ENCODE measurements at regions not wholly inside any gene's neighbourhood (a gene's known extent, or its start where the extent isn't known, plus 50 kb on each side); places are given as distances from the start of the nearest gene placed in this dataset.
"Not testable (repeated sequence)": the region's sequence is repeated elsewhere in the genome, so short reads cannot be mapped to it uniquely, and the experiment has no call there.

DNA sequence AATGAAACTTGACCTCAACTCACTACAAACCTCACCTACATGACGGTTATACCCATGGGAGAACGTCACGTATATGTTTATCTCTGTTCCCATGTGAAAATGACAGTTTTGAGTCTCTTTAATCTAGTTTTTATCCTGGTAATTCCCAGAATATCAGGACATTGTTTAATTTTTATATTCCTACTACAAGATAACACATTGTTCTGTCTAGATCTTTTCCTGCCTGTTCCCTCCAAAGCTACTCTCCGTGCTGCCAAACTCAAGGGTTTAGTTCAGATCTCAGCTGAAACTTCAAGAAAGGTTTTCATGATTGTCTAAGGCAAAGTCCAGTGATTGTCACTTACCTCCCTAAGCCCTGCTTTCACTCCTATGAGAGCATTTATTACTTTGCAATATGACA is 1159.4 kb upstream of the SEMA6A start:
- intact Hi-C loops (cut with micrococcal nuclease) = no loop called here
- TF ChIP-seq, protein P1, sequence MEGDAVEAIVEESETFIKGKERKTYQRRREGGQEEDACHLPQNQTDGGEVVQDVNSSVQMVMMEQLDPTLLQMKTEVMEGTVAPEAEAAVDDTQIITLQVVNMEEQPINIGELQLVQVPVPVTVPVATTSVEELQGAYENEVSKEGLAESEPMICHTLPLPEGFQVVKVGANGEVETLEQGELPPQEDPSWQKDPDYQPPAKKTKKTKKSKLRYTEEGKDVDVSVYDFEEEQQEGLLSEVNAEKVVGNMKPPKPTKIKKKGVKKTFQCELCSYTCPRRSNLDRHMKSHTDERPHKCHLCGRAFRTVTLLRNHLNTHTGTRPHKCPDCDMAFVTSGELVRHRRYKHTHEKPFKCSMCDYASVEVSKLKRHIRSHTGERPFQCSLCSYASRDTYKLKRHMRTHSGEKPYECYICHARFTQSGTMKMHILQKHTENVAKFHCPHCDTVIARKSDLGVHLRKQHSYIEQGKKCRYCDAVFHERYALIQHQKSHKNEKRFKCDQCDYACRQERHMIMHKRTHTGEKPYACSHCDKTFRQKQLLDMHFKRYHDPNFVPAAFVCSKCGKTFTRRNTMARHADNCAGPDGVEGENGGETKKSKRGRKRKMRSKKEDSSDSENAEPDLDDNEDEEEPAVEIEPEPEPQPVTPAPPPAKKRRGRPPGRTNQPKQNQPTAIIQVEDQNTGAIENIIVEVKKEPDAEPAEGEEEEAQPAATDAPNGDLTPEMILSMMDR (IDR thresholded peaks at IDR 0.05; ENCODE audit: unreplicated experiment) = no peak
- Mint-ChIP-seq H3K27me3 (ENCODE audit: insufficient read depth, unreplicated experiment) (no peaks in the 10 kb centered on the region), H3K36me3 (ENCODE audit: insufficient read depth, unreplicated experiment) (no peaks in the 10 kb centered on the region), H3K4me3 (ENCODE audit: unreplicated experiment) (no peak overlapping the region), H3K9me3 (ENCODE audit: unreplicated experiment) (peaks cover 10% of the 10 kb centered on the region), H3K27ac (ENCODE audit: low read depth, unreplicated experiment) (no peak overlapping the region), H3K4me1 (ENCODE audit: insufficient read depth, unreplicated experiment) (no peaks in the 10 kb centered on the region)
- POLR2A ChIA-PET = no interaction called here
- BruUV-seq (replicated peaks) = no TSS peak
- CTCF ChIA-PET = no interaction called here
- no peak for DNase-seq (ENCODE audit: unreplicated experiment)

- Mint-ChIP-seq H3K4me3 (ENCODE audit: unreplicated experiment) (no peak overlapping the region), H3K27ac (ENCODE audit: low read depth, unreplicated experiment) (no peak overlapping the region), H3K9me3 (ENCODE audit: unreplicated experiment) (peaks cover 8% of the 10 kb centered on the region), H3K4me1 (ENCODE audit: insufficient read depth, unreplicated experiment) (no peaks in the 10 kb centered on the region), H3K36me3 (ENCODE audit: insufficient read depth, unreplicated experiment) (no peaks in the 10 kb centered on the region), H3K27me3 (ENCODE audit: insufficient read depth, unreplicated experiment) (no peaks in the 10 kb centered on the region)
- POLR2A ChIA-PET = no interaction called here
- intact Hi-C loops (cut with micrococcal nuclease) = no loop called here
- DNase-seq (ENCODE audit: unreplicated experiment) = no peak
- no TSS peak for BruUV-seq (replicated peaks)
- CTCF ChIA-PET = interaction anchor here (0.7 to 0.8 kb wide), 2 partner anchors 20 to 703 kb away, joined by 3 read pairs; no protein-coding TSS in a partner anchor
- TF ChIP-seq, protein P1 (IDR thresholded peaks at IDR 0.05; ENCODE audit: unreplicated experiment) = no peak
Measured at GRCh38 chr5:117733051-117733450, 1158.4 kb upstream of the SEMA6A start.

DNA sequence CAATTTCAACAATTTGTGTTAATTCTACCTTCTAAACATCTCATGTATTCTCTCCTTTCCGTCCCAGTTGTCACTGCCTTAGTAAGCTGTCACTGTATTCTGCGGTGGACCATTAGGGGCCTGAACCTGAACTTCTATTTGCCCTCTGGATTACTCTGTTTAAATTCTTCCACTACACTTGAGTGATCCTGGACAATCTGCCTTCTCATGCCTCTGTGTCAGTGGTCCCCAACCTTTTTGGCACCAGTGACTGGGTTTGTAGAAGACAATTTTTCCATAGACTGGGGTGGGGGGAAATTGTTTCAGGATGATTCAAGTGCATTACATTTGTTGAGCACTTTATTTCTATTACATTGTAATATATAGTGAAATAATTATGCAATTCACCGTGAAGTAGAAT is 1157.6 kb upstream of the SEMA6A start:
- CTCF ChIA-PET = interaction anchor here (0.8 kb wide), 1 partner anchor 702 kb away, joined by 3 read pairs; no protein-coding TSS in a partner anchor
- TF ChIP-seq, protein P1 (IDR thresholded peaks at IDR 0.05; ENCODE audit: unreplicated experiment) = no peak

DNA sequence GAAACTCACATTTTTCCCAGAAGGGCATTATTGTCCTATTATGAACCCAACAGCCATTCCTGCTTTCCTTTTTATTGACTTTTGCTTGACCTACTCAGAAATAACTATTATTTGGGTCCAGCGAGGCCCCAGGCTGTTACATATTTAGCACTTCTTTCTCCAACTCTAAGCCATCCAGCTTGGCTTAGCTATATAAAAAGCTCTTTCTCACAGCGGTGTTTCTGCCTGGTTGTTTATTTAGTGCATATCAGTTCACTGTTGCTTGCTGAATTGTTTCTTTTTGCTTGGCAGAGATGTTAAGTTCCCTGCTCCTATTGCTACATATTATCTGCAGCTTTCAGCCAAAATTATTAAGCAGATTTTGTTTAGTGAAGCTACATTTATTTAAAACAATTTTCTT is 1156.8 kb upstream of the SEMA6A start:
- TF ChIP-seq, protein P1 (IDR thresholded peaks at IDR 0.05; ENCODE audit: unreplicated experiment) = no peak
- H3K4me1 Mint-ChIP-seq (ENCODE audit: insufficient read depth, unreplicated experiment) = no peaks in the 10 kb centered on the region
- no peaks in the 10 kb centered on the region for H3K36me3 Mint-ChIP-seq (ENCODE audit: insufficient read depth, unreplicated experiment)
- no peaks in the 10 kb centered on the region for H3K27me3 Mint-ChIP-seq (ENCODE audit: insufficient read depth, unreplicated experiment)
- ChIA-PET POLR2A (no interaction called here), CTCF (interaction anchor here (0.7 kb wide), 1 partner anchor 14 kb away, joined by 3 read pairs; no protein-coding TSS in a partner anchor)
- intact Hi-C loops (cut with micrococcal nuclease) = no loop called here
- BruUV-seq (replicated peaks) = no TSS peak
- no peak overlapping the region for H3K4me3 Mint-ChIP-seq (ENCODE audit: unreplicated experiment)
- no peaks in the 10 kb centered on the region for H3K9me3 Mint-ChIP-seq (ENCODE audit: unreplicated experiment)
- H3K27ac Mint-ChIP-seq (ENCODE audit: low read depth, unreplicated experiment) = no peak overlapping the region
- DNase-seq (ENCODE audit: unreplicated experiment) = no peak

More for the DNA sequence above, 1157.6 kb upstream of the SEMA6A start:
- H3K4me3 Mint-ChIP-seq (ENCODE audit: unreplicated experiment) = no peak overlapping the region
- no TSS peak for BruUV-seq (replicated peaks)
- POLR2A ChIA-PET = no interaction called here
- H3K36me3 Mint-ChIP-seq (ENCODE audit: insufficient read depth, unreplicated experiment) = no peaks in the 10 kb centered on the region
- H3K27ac Mint-ChIP-seq (ENCODE audit: low read depth, unreplicated experiment) = no peak overlapping the region
- no peak for DNase-seq (ENCODE audit: unreplicated experiment)
- no peaks in the 10 kb centered on the region for H3K4me1 Mint-ChIP-seq (ENCODE audit: insufficient read depth, unreplicated experiment)
- H3K9me3 Mint-ChIP-seq (ENCODE audit: unreplicated experiment) = no peaks in the 10 kb centered on the region
- intact Hi-C loops (cut with micrococcal nuclease) = no loop called here
- H3K27me3 Mint-ChIP-seq (ENCODE audit: insufficient read depth, unreplicated experiment) = no peaks in the 10 kb centered on the region

DNA sequence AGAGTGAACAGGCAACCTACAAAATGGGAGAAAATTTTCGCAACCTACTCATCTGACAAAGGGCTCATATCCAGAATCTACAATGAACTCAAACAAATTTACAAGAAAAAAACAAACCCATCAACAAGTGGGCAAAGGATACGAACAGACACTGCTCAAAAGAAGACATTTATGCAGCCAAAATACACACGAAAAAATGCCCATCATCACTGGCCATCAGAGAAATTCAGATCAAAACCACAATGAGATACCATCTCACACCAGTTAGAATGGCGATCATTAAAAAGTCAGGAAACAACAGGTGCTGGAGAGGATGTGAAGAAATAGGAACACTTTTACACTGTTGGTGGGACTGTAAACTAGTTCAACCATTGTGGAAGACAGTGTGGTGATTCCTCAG is 1146.2 kb upstream of the SEMA6A start:
- DNase-seq (ENCODE audit: unreplicated experiment); BruUV-seq (replicated peaks); H3K27me3 Mint-ChIP-seq (ENCODE audit: insufficient read depth, unreplicated experiment); H3K36me3 Mint-ChIP-seq (ENCODE audit: insufficient read depth, unreplicated experiment); CTCF ChIA-PET; POLR2A ChIA-PET; intact Hi-C loops (cut with micrococcal nuclease); H3K4me3 Mint-ChIP-seq (ENCODE audit: unreplicated experiment); H3K9me3 Mint-ChIP-seq (ENCODE audit: unreplicated experiment); H3K27ac Mint-ChIP-seq (ENCODE audit: low read depth, unreplicated experiment); H3K4me1 Mint-ChIP-seq (ENCODE audit: insufficient read depth, unreplicated experiment): not testable (repeated sequence)
